ENCODE measurements at regions not wholly inside any gene's neighbourhood (a gene's known extent, or its start where the extent isn't known, plus 50 kb on each side); places are given as distances from the start of the nearest gene placed in this dataset.

- H3K4me1 ChIP-seq (ENCODE audit: low read length) = no peaks in the 10 kb centered on the region
- H3K9me3 ChIP-seq (replicated peaks; ENCODE audit: insufficient read depth, low read length) = no peaks in the 10 kb centered on the region
- no peak overlapping the region for H2AFZ ChIP-seq (ENCODE audit: low read length)
- peak; percentile 50 for TF ChIP-seq CTCF (IDR thresholded peaks at IDR 0.05; ENCODE audit: low read length)
- no peak for TF ChIP-seq EZH2 (optimal IDR thresholded peaks at IDR 0.05; ENCODE audit: low read depth, low read length)
- no peak for TF ChIP-seq EZH2phosphoT487 (IDR thresholded peaks at IDR 0.05; ENCODE audit: low read length)
- H3K4me2 ChIP-seq (ENCODE audit: low read depth, low read length) = no peak overlapping the region
- H3F3A ChIP-seq (ENCODE audit: insufficient read depth, low read length) = no peaks in the 10 kb centered on the region
- no peaks in the 10 kb centered on the region for H3K79me2 ChIP-seq (ENCODE audit: low read length)
- H3K9ac ChIP-seq (ENCODE audit: low read length) = no peak overlapping the region
- peak; percentile 28 for DNase-seq
- H3K27me3 ChIP-seq (replicated peaks; ENCODE audit: insufficient read depth, low read length) = no peaks in the 10 kb centered on the region
- H3K27ac ChIP-seq (ENCODE audit: low read length) = no peak overlapping the region
- no peaks in the 10 kb centered on the region for H3K36me3 ChIP-seq (replicated peaks; ENCODE audit: insufficient read depth, low read length)
- H3K4me3 ChIP-seq (ENCODE audit: low read length) = no peak overlapping the region
- no peaks in the 10 kb centered on the region for H3K9me2 ChIP-seq (replicated peaks; ENCODE audit: insufficient read depth, low read length)
- no peaks in the 10 kb centered on the region for H4K20me1 ChIP-seq (ENCODE audit: insufficient read depth, low read length)
Observed at GRCh38 chr13:72643311-72643989, 84.0 kb downstream of the MZT1 start.

DNA sequence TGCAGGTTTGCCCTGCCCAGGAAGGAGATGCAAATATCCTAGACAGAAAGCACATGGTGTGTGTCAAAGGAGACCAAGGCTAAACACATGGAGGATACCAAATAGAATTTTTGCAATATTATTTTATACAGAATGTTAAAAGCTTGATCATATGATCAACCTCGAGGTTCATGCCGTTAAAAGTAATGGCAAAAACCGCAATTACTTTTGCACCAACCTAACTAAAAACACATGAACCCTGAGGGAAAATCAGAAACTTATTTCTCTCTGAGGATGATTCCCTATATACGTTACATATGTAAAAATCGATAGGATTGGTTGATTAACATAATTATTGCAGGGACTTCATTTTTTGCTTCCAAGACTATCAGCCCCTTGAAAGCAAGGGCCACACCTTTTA lies 88.1 kb downstream of the MZT1 start:
- H3K9ac ChIP-seq (ENCODE audit: low read length) = no peak overlapping the region

DNA sequence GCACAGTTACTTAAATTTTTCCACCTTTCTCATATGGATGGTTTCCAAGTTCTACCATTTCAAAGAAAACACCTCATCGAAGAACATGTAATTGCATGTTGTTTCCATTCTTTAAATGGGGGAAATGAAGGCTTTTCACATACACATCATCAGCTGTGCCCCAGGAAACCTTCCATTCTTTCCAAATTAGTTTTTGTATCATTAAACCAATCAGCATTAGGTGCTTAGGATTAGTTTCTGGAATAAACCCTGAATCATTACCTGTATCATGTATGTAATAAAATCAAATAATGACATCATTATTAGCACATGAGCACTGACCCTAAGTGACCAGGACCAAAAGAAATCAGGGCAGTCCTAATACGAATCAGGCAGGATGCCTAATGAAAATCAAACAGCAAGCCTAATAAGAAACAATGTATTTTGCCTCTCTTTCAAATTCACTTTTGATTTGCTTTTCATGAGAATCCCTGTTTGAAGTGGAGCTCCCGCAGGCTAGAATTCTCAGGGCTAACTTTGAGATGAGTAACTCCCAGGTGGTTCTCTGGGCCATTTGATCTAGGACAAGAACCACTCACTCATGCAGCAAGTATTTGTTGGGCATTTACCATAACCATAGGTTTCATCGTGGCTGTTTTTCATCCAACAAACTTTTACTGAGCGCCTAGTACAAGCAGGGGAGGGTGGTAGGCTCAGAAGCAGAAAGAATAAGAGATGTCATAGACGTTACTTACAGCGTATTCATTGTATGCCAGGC lies 89.2 kb downstream of the MZT1 start:
- DNase-seq = no peak
- H3K27ac ChIP-seq (ENCODE audit: low read length) = no peak overlapping the region

More for the DNA sequence above, 88.1 kb downstream of the MZT1 start:
- no peaks in the 10 kb centered on the region for H3F3A ChIP-seq (ENCODE audit: insufficient read depth, low read length)
- no peaks in the 10 kb centered on the region for H3K27me3 ChIP-seq (replicated peaks; ENCODE audit: insufficient read depth, low read length)
- H3K4me1 ChIP-seq (ENCODE audit: low read length) = no peaks in the 10 kb centered on the region
- no peaks in the 10 kb centered on the region for H3K9me2 ChIP-seq (replicated peaks; ENCODE audit: insufficient read depth, low read length)
- no peaks in the 10 kb centered on the region for H3K36me3 ChIP-seq (replicated peaks; ENCODE audit: insufficient read depth, low read length)
- H3K9me3 ChIP-seq (replicated peaks; ENCODE audit: insufficient read depth, low read length) = no peaks in the 10 kb centered on the region
- no peaks in the 10 kb centered on the region for H3K79me2 ChIP-seq (ENCODE audit: low read length)
- TF ChIP-seq EZH2phosphoT487 (IDR thresholded peaks at IDR 0.05; ENCODE audit: low read length) (no peak), EZH2 (optimal IDR thresholded peaks at IDR 0.05; ENCODE audit: low read depth, low read length) (no peak), CTCF (IDR thresholded peaks at IDR 0.05; ENCODE audit: low read length) (no peak)
- no peak overlapping the region for H3K27ac ChIP-seq (ENCODE audit: low read length)
- H2AFZ ChIP-seq (ENCODE audit: low read length) = no peak overlapping the region
- no peak overlapping the region for H3K4me3 ChIP-seq (ENCODE audit: low read length)
- no peak for DNase-seq
- no peaks in the 10 kb centered on the region for H4K20me1 ChIP-seq (ENCODE audit: insufficient read depth, low read length)
- H3K4me2 ChIP-seq (ENCODE audit: low read depth, low read length) = no peak overlapping the region

More for the DNA sequence above, 89.2 kb downstream of the MZT1 start:
- Histone ChIP-seq H3K9ac (ENCODE audit: low read length) (no peak overlapping the region), H3K4me1 (ENCODE audit: low read length) (no peaks in the 10 kb centered on the region), H2AFZ (ENCODE audit: low read length) (no peak overlapping the region), H3K4me3 (ENCODE audit: low read length) (no peak overlapping the region), H3K4me2 (ENCODE audit: low read depth, low read length) (no peak overlapping the region), H3K36me3 (replicated peaks; ENCODE audit: insufficient read depth, low read length) (no peaks in the 10 kb centered on the region), H3K9me3 (replicated peaks; ENCODE audit: insufficient read depth, low read length) (no peaks in the 10 kb centered on the region), H3K9me2 (replicated peaks; ENCODE audit: insufficient read depth, low read length) (no peaks in the 10 kb centered on the region), H3F3A (ENCODE audit: insufficient read depth, low read length) (no peaks in the 10 kb centered on the region), H3K27me3 (replicated peaks; ENCODE audit: insufficient read depth, low read length) (no peaks in the 10 kb centered on the region), H4K20me1 (ENCODE audit: insufficient read depth, low read length) (no peaks in the 10 kb centered on the region), H3K79me2 (ENCODE audit: low read length) (no peaks in the 10 kb centered on the region)
- no peak for TF ChIP-seq EZH2 (optimal IDR thresholded peaks at IDR 0.05; ENCODE audit: low read depth, low read length)
- TF ChIP-seq CTCF (IDR thresholded peaks at IDR 0.05; ENCODE audit: low read length) = no peak
- no peak for TF ChIP-seq EZH2phosphoT487 (IDR thresholded peaks at IDR 0.05; ENCODE audit: low read length)
